NAMALWA (cell line): ENCODE measurements at regions not wholly inside any gene's neighbourhood (a gene's known extent, or its start where the extent isn't known, plus 50 kb on each side); places are given as distances from the start of the nearest gene placed in this dataset.
"Not testable (repeated sequence)": the region's sequence is repeated elsewhere in the genome, so short reads cannot be mapped to it uniquely, and the experiment has no call there.

Source experiments
- DNase-seq: peaks from one replicate; pipeline ENCODE4 v3.0.0-alpha.2; 2015; ENCODE audit warnings: low spot score

DNA sequence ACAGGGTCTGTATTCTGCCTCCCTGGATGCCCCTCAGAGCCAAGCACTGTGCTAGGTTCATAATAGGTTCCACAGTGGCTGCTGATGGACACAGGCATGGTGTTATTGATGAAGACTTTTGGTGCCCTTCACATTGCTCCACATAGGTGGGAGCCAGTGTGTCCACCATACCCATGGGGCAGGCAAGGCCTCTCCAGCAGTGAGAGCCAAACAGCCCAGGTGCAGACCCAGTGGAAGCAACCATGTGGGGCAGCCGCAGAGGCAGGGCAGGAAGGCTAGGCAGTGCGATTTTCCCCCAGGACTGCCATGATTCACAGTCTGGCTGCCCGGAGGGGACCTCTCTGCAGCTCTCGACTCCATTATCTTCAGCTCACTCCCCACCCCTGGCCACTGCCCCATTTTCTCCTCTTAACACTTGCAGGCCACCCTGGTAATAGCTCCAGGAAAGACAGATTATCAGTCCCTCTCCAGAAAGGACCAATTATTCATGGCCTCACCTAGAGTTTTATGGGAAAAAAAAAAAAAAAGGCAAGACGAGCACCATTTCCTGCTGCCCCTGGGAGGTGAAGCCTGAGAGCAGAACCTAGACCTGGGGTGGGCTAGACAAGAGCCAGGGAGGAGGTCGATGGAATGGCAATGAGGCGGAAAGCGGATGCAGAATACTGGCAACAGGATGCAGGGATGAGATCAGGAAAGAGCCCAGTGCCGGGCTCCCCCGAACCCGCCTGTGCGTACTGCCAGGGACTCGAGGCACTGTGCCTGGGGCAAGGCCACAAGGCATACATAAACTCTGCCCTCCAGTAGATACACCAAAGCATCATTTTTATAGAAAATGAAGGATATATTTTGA, 343.0 kb upstream of the NCAM1 start:
- DNase-seq: no peak

DNA sequence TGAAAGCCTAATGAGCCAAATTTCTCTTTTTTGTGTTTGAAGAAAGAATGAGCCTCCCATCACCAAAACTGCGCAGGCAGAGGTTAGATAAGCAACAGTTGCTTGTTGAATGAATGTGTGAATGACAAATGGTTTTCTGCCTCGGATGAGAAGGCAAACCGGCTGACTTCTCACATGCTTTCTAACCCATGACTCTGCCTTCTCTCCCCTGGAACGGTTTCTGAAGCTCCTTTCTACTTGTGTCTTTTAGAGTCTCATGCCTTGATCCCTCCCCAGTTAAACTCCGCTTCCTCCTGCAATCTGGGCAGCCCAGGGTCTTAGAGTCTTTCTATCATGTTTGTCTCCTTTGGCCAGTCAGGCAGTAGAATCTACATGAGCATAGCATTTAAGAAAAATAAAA, 342.1 kb upstream of the NCAM1 start:
- DNase-seq: no peak

DNA sequence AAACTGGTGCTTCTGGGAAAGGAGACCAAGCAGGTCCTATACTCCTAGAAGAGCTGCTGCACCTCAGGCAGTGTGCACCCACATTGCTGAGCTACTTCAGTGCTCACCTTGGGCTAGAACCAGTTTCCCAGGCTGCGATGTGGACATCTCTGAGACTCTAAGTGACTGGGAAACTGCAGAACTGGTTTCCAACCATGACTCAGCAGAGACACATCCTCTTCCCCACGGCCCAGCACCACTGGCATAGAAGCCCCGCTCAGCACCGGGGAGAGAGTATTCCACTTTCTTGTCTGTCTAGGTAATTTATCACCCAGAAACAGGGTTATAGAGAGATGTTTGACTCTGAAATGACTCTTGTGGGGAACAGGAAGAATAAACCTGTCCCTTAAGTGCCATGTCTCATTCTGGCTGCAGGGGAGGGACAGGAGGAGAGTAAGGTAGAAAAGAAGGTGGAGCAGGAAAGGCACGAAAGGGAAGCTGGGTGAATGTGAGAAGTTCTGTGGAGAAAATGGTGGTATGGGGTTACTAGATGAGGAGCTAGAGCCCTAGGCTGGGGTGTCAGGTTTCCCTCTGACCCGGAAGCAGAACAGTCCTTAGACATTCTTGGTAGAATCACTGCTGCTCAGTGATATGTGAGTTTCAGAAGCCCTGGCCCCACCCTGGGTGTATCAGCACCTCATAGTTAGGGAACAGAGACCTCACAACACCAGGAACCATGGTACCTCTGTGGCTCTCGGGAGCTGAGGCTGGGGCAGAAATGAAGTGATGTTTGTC, 340.4 kb upstream of the NCAM1 start:
- no peak for DNase-seq

DNA sequence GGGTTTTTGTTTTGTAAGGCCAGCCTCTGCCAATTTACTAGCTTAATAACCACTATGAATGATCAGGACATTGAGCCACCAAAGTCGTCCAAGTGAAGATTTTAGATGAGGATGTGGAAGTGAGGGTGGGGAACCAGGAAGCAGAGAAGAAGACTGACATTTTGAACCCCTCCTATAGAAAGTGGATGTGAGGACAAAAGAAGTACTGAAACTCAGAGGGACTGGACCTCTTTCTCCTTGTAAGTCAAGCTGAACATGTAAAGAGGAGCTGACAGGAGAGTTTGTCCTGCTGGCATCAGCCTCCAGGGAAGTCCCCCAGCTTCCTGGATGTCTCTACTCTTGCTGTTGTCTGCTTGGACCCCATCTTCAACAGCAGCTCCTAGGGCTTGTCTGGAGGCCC, 338.2 kb upstream of the NCAM1 start:
- no peak for DNase-seq

DNA sequence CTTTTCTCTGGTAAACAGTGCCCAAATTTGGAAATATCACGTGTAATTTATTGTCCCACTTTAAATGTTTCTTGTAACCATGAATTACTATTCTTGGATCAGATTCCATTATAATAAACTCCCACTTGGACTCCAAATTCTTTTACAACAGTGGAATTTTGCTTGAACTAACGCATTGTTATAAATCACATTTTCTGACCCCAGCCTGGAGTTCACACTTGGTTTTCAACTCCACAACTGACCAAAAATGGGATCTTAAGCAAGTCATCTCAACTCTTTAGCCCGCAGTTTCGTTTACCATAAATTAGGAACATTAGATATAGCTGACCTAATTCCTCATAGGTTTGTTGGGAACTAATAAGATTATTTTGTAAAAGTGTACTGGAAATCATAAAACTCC, 336.8 kb upstream of the NCAM1 start:
- DNase-seq: no peak

DNA sequence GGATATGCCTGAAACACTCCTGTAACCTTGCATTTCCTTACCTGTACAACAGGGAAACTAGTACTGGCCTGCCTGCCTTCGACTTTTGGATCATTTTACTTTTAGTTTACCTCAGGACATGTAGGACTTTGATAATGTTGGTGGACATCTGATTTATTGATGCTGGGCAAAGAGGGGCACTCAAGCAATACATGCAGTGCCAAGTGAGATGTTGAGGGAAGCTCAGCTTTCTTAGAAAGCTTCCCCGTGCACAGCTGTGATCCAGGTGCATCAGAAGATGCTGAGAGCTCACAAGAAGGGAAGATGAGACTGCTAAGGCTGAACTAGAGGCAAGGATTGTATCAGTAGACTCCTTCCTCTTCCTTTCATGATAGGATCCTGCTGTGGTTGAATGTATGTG, 336.2 kb upstream of the NCAM1 start:
- not testable (repeated sequence) for DNase-seq

DNA sequence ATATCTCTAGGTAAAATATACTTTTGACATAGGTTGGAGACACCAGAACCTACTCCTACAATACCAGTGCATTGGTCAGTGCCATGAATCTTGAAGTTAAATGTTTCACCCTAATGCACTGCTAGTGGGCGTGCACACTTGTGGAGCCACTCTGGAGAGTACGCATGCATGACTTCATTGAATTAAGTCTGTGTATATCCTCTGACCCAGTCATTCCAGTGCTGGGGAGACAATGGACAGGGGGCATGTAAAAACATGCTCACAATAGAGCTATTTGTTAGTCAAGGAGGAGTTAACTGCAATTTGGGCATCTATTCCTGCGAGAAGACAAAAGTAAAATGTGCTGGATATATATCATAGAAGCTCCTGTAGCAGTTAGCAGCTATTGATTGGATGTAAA, 335.4 kb upstream of the NCAM1 start:
- no peak for DNase-seq

DNA sequence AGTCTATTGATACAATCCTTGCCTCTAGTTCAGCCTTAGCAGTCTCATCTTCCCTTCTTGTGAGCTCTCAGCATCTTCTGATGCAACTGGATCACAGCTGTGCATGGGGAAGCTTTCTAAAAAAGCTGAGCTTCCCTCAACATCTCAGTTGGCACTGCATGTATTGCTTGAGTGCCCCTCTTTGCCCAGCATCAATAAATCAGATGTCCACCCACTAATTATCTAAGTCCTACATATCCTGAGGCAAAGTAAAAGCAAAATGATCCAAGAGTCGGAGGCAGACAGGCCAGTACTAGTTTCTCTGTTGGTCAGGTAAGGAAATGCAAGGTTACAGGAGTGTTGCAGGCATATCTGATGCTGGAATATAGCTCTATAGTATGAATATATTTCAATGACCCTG, 334.5 kb upstream of the NCAM1 start:
- no peak for DNase-seq

DNA sequence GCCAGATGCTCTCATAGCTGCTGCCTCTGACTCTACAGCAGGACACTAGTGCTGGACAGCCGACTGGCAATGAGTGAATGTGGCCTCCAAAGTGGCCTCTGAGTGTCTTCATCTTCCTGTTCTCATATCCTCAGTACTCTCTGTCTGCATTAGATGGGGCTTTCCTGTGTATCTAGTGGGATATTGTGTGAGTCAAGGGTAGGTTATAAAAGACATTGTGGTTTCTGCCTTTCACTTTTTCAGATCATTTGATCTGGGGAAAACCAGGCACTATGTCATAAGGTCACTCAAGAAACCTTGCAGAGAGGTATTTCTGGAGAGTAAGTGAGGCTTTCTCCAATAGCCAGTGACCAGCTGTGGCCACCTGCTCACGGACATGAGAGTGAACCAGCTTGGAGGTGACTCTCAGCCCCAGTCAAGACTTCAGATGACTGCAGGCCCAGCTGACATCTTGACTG, 333.6 kb upstream of the NCAM1 start:
- no peak for DNase-seq

DNA sequence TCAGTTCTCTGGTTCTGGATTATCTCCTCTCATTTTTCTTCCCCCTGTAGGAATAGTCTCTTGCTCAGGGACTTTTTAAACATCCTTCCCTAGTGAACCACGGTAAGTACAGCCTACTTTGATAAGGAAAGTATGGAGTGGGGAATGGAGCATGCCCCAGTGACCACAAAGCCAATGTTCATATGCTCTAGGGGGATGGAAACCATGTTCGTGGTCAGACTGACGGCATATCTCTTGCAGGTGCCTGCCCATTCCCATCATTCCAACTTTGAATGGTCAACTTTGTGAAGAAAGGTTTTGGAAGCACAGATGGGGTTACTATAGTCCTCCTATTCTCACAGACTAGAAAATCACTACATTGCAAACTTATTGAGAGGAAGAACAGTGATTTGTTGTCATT, 332.5 kb upstream of the NCAM1 start:
- DNase-seq: no peak

DNA sequence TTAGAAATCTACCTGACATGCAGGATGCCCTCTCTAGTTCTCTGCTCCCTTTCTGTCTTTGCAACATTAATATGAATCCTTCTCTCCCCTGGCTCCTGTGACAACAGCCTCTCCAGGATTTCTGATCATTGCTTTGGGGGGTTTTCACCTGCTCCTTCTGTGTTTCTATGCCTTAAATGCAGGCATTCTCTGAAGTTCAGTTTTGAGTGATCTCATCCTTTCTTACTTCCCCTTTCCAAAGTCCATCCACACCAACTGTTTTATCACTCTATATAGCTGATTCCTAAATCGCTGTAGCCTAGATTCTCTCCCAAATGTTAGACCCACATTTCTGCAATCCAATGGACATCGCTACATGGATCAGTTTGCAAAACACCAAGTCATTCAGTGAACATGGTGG, 330.7 kb upstream of the NCAM1 start:
- DNase-seq: no peak

DNA sequence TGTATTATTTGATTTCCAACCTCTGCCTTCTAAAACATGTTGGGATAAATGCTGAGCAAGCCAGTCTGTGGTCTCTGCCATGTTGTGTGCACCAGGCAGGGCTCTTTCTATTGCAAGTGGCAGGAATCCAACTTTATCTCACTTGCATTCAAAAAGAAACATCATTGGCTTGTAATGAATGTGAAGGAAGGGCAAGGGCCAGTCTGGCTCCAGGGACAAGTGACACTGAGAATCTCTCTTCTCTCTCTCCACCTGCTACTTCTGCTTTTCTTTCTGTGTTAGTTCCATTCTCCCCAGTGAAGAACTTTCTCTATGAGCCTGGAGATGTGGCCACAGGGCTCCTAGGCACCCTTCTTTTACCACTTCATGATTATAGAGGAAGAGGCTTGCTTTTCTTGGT, 329.9 kb upstream of the NCAM1 start:
- no peak for DNase-seq

DNA sequence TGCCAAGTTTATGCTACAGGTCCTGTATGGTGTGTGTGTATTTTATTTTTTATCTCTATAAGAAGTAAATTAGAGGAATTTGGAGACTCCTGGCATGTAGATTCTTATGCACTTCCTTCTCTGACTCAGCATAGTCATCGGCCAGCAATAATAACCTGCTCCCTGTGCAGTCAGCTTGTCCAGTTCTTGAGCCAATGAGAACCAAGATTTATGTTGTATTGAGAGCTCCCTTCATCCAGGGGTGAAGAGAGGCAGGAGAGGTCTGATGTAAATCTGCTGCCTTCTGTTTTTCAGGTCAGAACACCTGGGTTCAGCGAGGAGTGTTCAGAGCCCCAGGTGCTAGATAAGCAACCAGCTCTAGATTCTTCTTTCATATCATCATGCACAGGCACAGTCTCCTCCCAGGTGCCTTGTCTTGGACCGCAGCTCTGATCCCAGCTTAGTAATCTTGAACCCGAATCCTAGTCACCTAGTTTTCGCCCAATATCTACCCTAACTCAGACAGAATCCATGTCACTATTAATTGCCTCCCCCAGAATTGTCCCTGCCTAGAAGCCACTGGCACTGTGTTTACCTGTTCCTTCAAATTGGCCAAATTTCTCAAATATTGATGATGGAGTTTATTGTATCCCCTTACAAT, 328.2 kb upstream of the NCAM1 start:
- DNase-seq: no peak

DNA sequence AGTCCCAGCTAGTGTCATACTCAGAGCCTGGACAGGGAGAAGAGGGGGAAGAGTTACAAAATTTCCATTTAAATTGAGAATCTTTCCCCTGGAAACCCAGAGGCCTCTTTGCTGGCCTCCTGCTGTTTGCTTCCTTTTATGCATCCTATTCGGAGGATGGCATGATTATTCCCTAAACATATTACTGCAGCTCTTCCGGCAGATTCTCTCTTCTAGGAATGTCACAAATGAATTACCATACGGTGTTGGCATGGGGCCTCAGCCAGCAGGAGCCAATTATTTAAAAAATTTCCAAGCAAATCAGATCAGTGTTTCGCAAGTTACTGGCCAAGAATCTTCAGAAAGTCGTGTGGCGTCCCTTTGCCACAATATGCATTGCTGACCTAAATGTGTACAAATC, 326.7 kb upstream of the NCAM1 start:
- no peak for DNase-seq

DNA sequence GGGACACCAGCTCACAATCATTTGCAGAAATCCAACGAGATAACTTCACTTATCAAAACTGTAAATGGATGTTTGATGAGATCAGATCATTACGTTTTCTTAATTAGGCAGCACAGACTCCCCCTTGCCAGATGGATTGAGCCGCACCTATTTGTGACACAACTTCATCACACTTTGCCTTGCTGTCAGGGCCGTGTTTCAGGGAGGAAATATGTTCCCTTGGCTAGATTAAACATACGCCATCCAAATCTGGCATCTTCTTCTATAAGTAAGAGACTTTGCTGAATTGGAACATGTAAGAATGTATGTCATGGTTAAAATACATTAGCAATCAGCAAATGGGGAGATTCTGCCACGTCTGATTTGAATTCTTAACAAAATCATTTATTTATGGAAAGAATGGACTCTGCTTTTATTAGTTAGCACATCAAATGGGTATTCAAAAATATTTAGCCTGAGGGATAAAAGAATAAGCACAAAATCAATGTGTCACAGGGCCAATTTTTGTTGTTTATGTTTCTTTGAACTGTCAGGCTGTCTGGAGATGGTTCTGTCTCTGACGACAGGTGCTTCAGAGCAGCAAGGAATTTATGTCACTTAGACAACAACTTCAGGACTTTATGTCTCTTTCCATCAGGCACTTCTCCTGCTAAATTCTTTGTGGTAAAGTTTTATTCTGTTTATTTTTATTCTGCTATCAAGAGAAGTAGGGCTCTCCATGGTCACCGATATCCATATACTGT, 326.1 kb upstream of the NCAM1 start:
- DNase-seq: no peak

DNA sequence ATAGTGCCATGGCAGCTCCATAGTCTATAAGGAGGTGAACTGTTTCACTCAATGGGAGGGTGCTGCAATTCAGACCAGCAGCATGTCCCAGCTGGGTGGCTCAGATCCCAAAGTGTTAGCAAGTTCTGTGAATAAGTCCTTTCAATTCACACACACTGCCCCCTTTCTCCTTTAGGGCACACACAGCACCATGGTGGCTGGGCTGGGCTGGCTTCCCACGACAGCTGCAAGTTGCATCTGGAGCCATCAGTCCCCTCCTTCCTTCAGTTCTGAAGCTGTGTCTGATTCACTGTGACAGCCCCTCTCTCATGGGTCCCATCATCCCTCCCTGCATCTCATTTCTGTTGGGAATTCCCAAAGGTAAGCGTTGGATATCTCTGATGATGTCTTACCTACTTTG, 324.1 kb upstream of the NCAM1 start:
- no peak for DNase-seq

DNA sequence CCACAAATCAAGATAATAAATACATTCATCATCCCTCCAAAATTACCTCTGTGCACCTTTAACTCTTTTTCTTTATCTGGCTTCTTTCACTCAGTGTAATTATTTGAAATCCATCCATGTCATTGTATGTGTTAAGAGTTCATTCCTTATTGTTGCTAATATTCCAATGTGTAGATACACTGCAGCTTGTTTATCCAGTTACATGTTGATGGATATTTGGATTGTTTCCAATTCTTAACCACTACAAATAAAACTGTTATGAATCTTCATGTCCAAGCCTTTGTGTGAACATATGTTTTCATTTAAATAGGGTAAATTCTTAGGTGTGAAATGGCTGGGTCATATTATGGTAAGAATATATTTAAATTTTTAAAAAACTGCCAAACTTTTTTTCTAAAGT, 323.3 kb upstream of the NCAM1 start:
- DNase-seq: no peak

DNA sequence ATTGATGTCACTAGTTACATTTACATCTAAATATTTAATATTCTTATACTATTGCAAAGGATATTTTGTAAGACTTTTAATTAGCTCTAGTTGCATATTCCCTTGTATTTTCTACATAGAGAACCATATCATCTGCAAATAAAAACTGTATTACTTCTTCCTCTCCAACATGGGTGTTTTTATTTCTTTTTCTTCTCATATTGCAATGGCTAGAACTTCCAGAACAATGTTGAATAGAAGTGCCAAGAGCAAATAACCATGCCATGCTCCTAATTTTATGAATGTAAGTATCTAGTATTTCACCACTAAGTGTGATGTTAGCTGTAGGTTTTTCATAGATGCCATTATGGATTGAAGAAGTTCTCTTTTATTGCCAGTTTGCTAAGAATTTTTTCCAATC, 321.8 kb upstream of the NCAM1 start:
- DNase-seq: no peak

DNA sequence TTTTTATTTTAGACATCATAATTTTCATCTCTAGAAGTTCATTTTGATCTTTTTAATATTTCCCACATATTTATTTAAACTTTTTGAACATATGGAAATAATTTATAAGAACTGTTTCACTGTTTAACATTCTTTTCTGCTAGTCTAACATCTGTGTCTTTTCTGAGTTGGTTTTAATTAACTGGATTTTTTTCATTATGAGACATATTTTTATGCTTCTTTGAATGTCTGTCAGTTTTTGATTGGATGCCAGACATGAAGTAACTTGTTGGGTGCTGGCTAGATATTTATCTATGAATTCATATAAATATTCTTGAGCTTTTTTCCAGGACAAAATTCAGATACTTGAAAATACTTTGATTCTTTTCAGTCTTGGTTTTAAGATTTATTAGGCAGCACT, 317.8 kb upstream of the NCAM1 start:
- no peak for DNase-seq

DNA sequence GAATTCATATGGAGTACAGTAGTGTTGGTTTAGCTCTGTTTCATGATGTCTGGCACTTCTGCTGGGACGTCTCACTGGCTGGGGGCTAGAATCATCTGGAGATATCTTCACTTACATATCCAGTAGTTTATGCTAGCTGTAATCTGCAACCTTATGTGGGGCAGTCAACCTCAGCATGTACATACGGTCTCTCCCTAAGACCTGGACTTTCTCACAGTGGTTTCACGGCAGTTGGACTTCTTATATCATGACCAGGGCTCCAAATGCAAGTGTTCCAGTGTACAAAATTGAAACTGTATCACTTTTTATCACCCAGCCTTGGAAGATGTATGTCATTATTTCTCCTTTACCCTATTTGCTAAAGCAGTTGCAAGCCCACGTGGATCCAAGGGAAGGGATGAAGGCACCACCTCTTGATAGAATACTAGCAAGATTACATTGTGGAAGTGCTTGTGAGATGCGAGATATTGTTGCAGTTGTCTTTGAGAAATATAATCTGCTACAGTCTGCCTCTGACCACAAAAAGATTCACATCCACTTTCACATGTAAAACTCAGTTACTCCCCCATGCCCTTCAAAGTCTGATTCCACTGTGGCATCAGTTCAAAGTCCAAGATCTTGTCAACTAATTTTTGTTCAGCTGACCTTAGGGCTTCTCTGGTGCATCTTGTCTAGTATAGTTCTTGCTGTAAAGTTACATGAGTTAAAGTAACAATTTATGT, 316.6 kb upstream of the NCAM1 start:
- no peak for DNase-seq

DNA sequence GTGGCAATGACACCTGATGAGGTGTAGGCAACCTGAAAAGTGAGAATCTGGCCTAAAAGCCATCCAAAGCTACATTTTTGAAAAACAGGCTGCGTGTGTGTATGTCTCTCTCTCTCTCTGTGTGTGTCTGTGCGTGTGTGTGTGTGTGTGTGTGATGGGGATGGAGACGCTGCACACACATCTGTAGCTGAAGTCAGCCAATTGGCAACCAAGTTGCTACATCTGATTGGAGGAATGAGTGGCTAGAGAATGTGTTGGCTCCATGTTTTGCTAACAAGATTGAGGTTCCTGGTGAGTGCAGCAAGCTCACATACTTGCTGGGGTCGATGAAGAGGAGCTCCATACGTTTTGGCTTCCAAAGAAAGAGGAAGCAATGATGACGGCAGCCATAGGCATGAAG, 311.4 kb upstream of the NCAM1 start:
- DNase-seq: no peak

DNA sequence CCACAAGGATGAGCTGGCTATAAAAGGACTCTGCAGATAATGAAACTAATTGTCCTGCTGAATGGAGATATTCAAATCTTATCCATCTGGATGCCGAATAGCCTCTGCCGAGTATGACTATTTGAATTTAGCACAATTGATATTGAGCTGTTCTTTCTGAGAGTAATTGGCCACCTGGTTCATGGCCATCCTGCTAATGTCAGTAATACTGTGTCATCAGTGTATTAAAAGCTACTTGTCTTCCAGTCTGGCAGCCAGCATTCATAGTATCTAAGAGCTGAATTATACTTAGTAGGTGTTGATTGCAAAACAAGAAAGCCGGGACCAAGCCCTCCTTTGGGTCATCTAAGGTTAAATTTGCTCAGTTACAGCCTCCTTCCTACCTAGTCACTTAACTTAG, 310.7 kb upstream of the NCAM1 start:
- DNase-seq: no peak
